ENCODE measurements at regions not wholly inside any gene's neighbourhood (a gene's known extent, or its start where the extent isn't known, plus 50 kb on each side); places are given as distances from the start of the nearest gene placed in this dataset.

- no peaks in the 10 kb centered on the region for H3K36me3 ChIP-seq (ENCODE audit: control insufficient read depth in 2 of 2, extremely low read depth in 1 of 2, insufficient read depth in 1 of 2, low read length in 1 of 2)
- ATAC-seq (replicated peaks in 1 of 4) = no peak
- DNase-seq = no peak
- Mint-ChIP-seq H3K4me3 (no peak overlapping the region), H3K4me1 (peaks cover 0 to 7% (median 6%) of the 10 kb centered on the region in 3 donors), H3K36me3 (no peaks in the 10 kb centered on the region), H3K27ac (no peak overlapping the region), H3K9me3 (no peaks in the 10 kb centered on the region), H3K27me3 (peaks cover 22 to 32% of the 10 kb centered on the region in 2 donors)
- ChIA-PET CTCF (no interaction called here), POLR2A (no interaction called here)
- H3K4me3 ChIP-seq (ENCODE audit: control insufficient read depth in 1 of 2, extremely low read depth in 1 of 2, low read length in 1 of 2) = no peak overlapping the region
- H3K27ac ChIP-seq (ENCODE audit: low read length) = no peak overlapping the region
- WGBS (ENCODE audit: insufficient coverage) = 95% methylated on average over 7 of the region's 12 CpGs
- peaks cover 0 to 22% of the 10 kb centered on the region in 2 experiments for H3K4me1 ChIP-seq (ENCODE audit: control insufficient read depth in 1 of 2, extremely low read depth in 1 of 2, insufficient read depth in 2 of 2, low read length in 2 of 2)
- H3K27me3 ChIP-seq (replicated peaks in 1 of 2; ENCODE audit: control insufficient read depth in 2 of 2, extremely low read depth in 1 of 2, insufficient read depth in 2 of 2, low read length in 1 of 2) = peaks cover 1 to 42% of the 10 kb centered on the region in 2 experiments
- no peaks in the 10 kb centered on the region for H3K9me3 ChIP-seq
Measured at GRCh38 chr22:48248901-48249455, 1486.5 kb downstream of the TBC1D22A start.

DNA sequence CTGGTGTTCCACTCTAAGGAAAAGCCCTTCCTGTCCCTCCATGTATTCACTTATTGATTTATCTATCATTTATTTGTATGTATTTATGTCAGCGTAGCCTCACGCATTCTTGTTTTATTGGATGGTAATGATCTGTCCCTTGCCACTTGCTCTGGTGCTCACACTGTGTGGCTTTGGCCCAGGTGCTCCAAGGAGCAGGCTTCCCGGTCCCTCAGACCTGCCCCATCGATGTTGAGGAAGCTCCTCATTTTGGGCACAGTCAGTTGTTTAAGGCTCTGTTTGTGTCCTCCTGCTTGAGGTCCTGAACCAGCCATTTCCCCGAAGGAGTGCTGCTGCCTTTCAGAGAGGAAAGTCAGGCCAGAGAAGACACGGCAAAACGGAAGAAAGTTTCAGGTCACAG lies 1485.4 kb downstream of the TBC1D22A start:
- Mint-ChIP-seq H3K27ac (peak overlapping the region in 1 of 2 donors; percentile 13), H3K4me3 (no peak overlapping the region), H3K27me3 (peaks cover 17 to 31% of the 10 kb centered on the region in 2 donors), H3K36me3 (no peaks in the 10 kb centered on the region), H3K4me1 (peaks cover 0 to 7% (median 6%) of the 10 kb centered on the region in 3 donors), H3K9me3 (no peaks in the 10 kb centered on the region)
- CTCF ChIA-PET = no interaction called here
- 85% methylated on average over 7 of the region's 7 CpGs for WGBS (ENCODE audit: insufficient coverage)
- Histone ChIP-seq H3K4me1 (ENCODE audit: control insufficient read depth in 1 of 2, extremely low read depth in 1 of 2, insufficient read depth in 2 of 2, low read length in 2 of 2) (peaks cover 2 to 26% of the 10 kb centered on the region in 2 experiments), H3K27me3 (replicated peaks in 1 of 2; ENCODE audit: control insufficient read depth in 2 of 2, extremely low read depth in 1 of 2, insufficient read depth in 2 of 2, low read length in 1 of 2) (peaks cover 0 to 38% of the 10 kb centered on the region in 2 experiments), H3K36me3 (ENCODE audit: control insufficient read depth in 2 of 2, extremely low read depth in 1 of 2, insufficient read depth in 1 of 2, low read length in 1 of 2) (no peaks in the 10 kb centered on the region), H3K4me3 (ENCODE audit: control insufficient read depth in 1 of 2, extremely low read depth in 1 of 2, low read length in 1 of 2) (no peak overlapping the region), H3K27ac (ENCODE audit: low read length) (no peak overlapping the region), H3K9me3 (no peaks in the 10 kb centered on the region)
- DNase-seq (no peak), ATAC-seq (replicated peaks in 1 of 4) (no peak)
- POLR2A ChIA-PET = no interaction called here

DNA sequence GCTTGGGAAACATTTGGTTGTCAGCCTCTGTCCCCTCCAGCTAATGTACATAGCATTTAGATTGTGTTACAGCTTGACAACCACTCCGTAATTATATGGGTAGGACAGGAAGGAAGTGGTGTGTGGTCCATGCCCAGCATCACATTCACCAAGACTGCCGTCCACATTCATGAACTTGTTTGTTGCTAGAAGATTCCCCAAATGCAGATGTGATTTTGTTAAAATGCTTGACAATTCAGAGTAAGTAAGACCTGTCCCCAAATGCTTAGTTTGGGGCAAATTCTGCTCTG lies 1482.7 kb downstream of the TBC1D22A start:
- Histone ChIP-seq H3K36me3 (ENCODE audit: control insufficient read depth in 2 of 2, extremely low read depth in 1 of 2, insufficient read depth in 1 of 2, low read length in 1 of 2) (no peaks in the 10 kb centered on the region), H3K27ac (ENCODE audit: low read length) (no peak overlapping the region), H3K4me1 (ENCODE audit: control insufficient read depth in 1 of 2, extremely low read depth in 1 of 2, insufficient read depth in 2 of 2, low read length in 2 of 2) (peaks cover 13 to 44% of the 10 kb centered on the region in 2 experiments), H3K4me3 (ENCODE audit: control insufficient read depth in 1 of 2, extremely low read depth in 1 of 2, low read length in 1 of 2) (no peak overlapping the region), H3K9me3 (no peaks in the 10 kb centered on the region), H3K27me3 (replicated peaks in 1 of 2; ENCODE audit: control insufficient read depth in 2 of 2, extremely low read depth in 1 of 2, insufficient read depth in 2 of 2, low read length in 1 of 2) (peaks cover 0 to 42% of the 10 kb centered on the region in 2 experiments)
- peak in 3 of 35 experiments; percentile 17 to 30 (median 22) for DNase-seq
- CTCF ChIA-PET = no interaction called here
- Mint-ChIP-seq H3K4me3 (no peak overlapping the region), H3K4me1 (peaks cover 0 to 11% (median 9%) of the 10 kb centered on the region in 3 donors), H3K9me3 (no peaks in the 10 kb centered on the region), H3K36me3 (no peaks in the 10 kb centered on the region), H3K27ac (no peak overlapping the region), H3K27me3 (peaks cover 9 to 16% of the 10 kb centered on the region in 2 donors)
- ATAC-seq (replicated peaks in 1 of 4) = no peak
- POLR2A ChIA-PET = no interaction called here
- WGBS (ENCODE audit: insufficient coverage) = no CpG with 5 or more reads among the region's 2 CpGs

- Histone ChIP-seq H3K4me3 (ENCODE audit: control insufficient read depth in 1 of 2, extremely low read depth in 1 of 2, low read length in 1 of 2) (no peak overlapping the region), H3K27me3 (replicated peaks in 1 of 2; ENCODE audit: control insufficient read depth in 2 of 2, extremely low read depth in 1 of 2, insufficient read depth in 2 of 2, low read length in 1 of 2) (peaks cover 0 to 38% of the 10 kb centered on the region in 2 experiments), H3K9me3 (no peaks in the 10 kb centered on the region), H3K27ac (ENCODE audit: low read length) (no peak overlapping the region), H3K4me1 (ENCODE audit: control insufficient read depth in 1 of 2, extremely low read depth in 1 of 2, insufficient read depth in 2 of 2, low read length in 2 of 2) (peaks cover 13 to 44% of the 10 kb centered on the region in 2 experiments), H3K36me3 (ENCODE audit: control insufficient read depth in 2 of 2, extremely low read depth in 1 of 2, insufficient read depth in 1 of 2, low read length in 1 of 2) (no peaks in the 10 kb centered on the region)
- Mint-ChIP-seq H3K4me1 (peaks cover 0 to 11% (median 9%) of the 10 kb centered on the region in 3 donors), H3K27me3 (peaks cover 9 to 19% of the 10 kb centered on the region in 2 donors), H3K9me3 (no peaks in the 10 kb centered on the region), H3K4me3 (no peak overlapping the region), H3K36me3 (no peaks in the 10 kb centered on the region), H3K27ac (no peak overlapping the region)
- POLR2A ChIA-PET = no interaction called here
- CTCF ChIA-PET = no interaction called here
- WGBS (ENCODE audit: insufficient coverage) = 90% methylated on average over 24 of the region's 33 CpGs
- no peak for ATAC-seq (replicated peaks in 1 of 4)
- DNase-seq = peak in 1 of 35 experiments; percentile 4
Measured at GRCh38 chr22:48244388-48245195, 1482.1 kb downstream of the TBC1D22A start.

GRCh38 chr22:48242461-48242864 lies 1480.0 kb downstream of the TBC1D22A start:
- Mint-ChIP-seq H3K9me3 (no peaks in the 10 kb centered on the region), H3K36me3 (no peaks in the 10 kb centered on the region), H3K4me1 (peaks cover 0 to 11% (median 9%) of the 10 kb centered on the region in 3 donors), H3K4me3 (no peak overlapping the region), H3K27ac (no peak overlapping the region), H3K27me3 (peaks cover 4 to 16% of the 10 kb centered on the region in 2 donors)
- Histone ChIP-seq H3K4me3 (ENCODE audit: control insufficient read depth in 1 of 2, extremely low read depth in 1 of 2, low read length in 1 of 2) (no peak overlapping the region), H3K27me3 (replicated peaks in 1 of 2; ENCODE audit: control insufficient read depth in 2 of 2, extremely low read depth in 1 of 2, insufficient read depth in 2 of 2, low read length in 1 of 2) (peaks cover 0 to 38% of the 10 kb centered on the region in 2 experiments), H3K27ac (ENCODE audit: low read length) (no peak overlapping the region), H3K36me3 (ENCODE audit: control insufficient read depth in 2 of 2, extremely low read depth in 1 of 2, insufficient read depth in 1 of 2, low read length in 1 of 2) (no peaks in the 10 kb centered on the region), H3K4me1 (ENCODE audit: control insufficient read depth in 1 of 2, extremely low read depth in 1 of 2, insufficient read depth in 2 of 2, low read length in 2 of 2) (peaks cover 13 to 44% of the 10 kb centered on the region in 2 experiments), H3K9me3 (no peaks in the 10 kb centered on the region)
- 94% methylated on average over 4 of the region's 7 CpGs for WGBS (ENCODE audit: insufficient coverage)
- POLR2A ChIA-PET = no interaction called here
- CTCF ChIA-PET = no interaction called here
- ATAC-seq (replicated peaks in 1 of 4) (no peak), DNase-seq (no peak)

DNA sequence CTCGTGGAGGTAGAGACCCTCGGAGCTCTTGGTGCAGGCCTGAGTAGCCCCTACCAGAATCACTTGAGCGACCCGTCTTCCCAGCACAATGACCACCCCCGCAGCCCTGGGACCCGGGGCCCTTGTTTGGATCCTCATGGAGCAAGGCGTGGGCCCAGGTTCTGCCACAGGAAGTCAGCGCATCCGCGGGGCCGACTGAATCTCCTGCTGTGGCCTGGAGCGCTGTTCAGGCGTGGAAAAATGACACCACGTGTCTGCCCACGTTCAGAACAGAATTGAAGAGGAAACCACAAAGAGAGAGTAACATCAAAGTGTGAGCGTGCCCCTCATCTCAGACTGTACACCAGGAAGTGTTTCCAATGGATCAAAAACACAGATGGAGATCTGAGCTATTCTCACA lies 1479.2 kb downstream of the TBC1D22A start:
- H3K27me3 ChIP-seq (replicated peaks in 1 of 2; ENCODE audit: control insufficient read depth in 2 of 2, extremely low read depth in 1 of 2, insufficient read depth in 2 of 2, low read length in 1 of 2) = peaks cover 0 to 38% of the 10 kb centered on the region in 2 experiments
- ATAC-seq (replicated peaks in 1 of 4) = no peak
- no peak overlapping the region for H3K4me3 ChIP-seq (ENCODE audit: control insufficient read depth in 1 of 2, extremely low read depth in 1 of 2, low read length in 1 of 2)
- CTCF ChIA-PET = no interaction called here
- POLR2A ChIA-PET = no interaction called here
- H3K27me3 Mint-ChIP-seq = peaks cover 4 to 16% of the 10 kb centered on the region in 2 donors
- no peaks in the 10 kb centered on the region for H3K9me3 ChIP-seq
- H3K4me1 Mint-ChIP-seq = peaks cover 0 to 11% (median 9%) of the 10 kb centered on the region in 3 donors
- H3K4me3 Mint-ChIP-seq = no peak overlapping the region
- no peak overlapping the region for H3K27ac ChIP-seq (ENCODE audit: low read length)
- no peaks in the 10 kb centered on the region for H3K36me3 Mint-ChIP-seq
- peak in 2 of 35 experiments; percentile 8 to 19 for DNase-seq
- H3K9me3 Mint-ChIP-seq = no peaks in the 10 kb centered on the region
- H3K36me3 ChIP-seq (ENCODE audit: control insufficient read depth in 2 of 2, extremely low read depth in 1 of 2, insufficient read depth in 1 of 2, low read length in 1 of 2) = no peaks in the 10 kb centered on the region
- H3K27ac Mint-ChIP-seq = no peak overlapping the region
- WGBS (ENCODE audit: insufficient coverage) = 16% methylated on average over 15 of the region's 16 CpGs
- H3K4me1 ChIP-seq (ENCODE audit: control insufficient read depth in 1 of 2, extremely low read depth in 1 of 2, insufficient read depth in 2 of 2, low read length in 2 of 2) = peaks cover 13 to 44% of the 10 kb centered on the region in 2 experiments

Data from T-cell (primary cell).